ENCODE measurements at regions not wholly inside any gene's neighbourhood (a gene's known extent, or its start where the extent isn't known, plus 50 kb on each side); places are given as distances from the start of the nearest gene placed in this dataset.

DNA sequence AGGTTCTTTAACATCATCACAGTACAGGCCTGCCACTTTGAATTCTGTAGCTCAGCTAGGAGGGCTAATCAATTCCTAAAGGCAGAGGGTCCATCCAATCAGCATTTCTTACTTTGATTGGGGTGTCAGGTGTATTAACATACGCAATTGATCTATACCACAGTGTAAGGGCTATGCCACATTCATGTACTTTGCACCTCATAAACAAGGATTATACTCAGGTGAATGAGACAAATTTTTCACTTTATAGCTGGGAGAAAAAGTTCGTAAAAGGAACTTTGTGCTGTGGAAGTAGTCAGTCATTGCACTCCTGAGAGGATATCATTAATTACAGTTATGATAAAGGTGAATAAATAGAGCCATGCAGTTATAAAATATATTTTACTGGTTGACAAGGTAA, 119.9 kb upstream of the AHR start:
- no peak for DNase-seq

DNA sequence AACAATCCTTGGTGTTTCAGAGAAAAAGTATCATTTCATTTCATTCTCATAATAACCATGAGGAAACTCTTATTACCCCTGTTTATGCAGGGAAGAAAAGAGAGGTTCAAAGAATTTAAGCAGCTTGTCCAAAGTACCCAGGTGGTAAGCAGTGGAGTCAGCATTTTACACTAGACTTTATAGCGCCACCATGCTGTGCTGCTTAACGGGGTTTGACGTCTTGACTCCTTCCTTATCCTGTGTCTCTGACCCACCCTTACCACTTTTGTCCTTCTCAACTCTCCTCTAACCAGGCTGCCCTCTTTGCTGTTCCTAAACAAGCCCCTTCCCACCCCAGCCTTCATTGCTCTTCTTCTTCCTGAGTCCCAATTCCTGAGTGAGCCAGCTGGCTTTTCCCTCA, 117.0 kb upstream of the AHR start:
- DNase-seq: no peak

DNA sequence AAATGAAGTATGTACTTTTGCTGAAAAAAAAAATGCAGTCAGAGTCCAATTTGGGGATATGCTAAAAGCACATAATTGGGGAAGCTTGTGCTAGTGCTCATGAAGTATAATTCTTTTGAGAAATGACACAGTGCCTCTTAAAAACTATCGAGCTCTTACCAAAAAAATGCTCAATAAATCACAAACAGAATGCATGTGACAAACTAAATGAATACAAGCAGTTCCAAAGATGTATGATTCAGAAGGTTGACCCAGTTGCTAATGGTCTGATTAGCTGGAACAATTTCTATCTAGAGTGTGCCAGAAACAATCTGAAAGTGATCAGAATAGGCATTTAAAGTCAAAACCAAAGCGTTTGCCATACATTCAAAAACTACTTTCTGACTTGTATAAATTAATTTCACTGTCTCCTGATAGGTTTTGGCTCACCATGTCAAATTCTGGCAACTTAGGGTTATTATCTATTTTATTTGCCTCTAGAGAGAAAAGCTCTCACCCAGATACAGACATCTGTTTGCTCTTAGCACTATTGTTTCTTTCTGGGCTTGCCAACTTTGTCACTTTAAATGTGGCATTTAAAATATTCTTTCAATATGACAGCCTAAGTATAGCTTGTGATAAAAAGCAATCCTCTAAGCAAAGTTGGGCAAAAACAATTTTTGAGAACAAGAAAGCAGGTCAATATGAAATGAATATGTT, 114.7 kb upstream of the AHR start:
- no peak for DNase-seq

GRCh38 chr7:17184805-17185689, 113.4 kb upstream of the AHR start:
- no peak for DNase-seq

- DNase-seq: no peak
These were observed 112.8 kb upstream of the AHR start for GRCh38 chr7:17185690-17186070.

DNA sequence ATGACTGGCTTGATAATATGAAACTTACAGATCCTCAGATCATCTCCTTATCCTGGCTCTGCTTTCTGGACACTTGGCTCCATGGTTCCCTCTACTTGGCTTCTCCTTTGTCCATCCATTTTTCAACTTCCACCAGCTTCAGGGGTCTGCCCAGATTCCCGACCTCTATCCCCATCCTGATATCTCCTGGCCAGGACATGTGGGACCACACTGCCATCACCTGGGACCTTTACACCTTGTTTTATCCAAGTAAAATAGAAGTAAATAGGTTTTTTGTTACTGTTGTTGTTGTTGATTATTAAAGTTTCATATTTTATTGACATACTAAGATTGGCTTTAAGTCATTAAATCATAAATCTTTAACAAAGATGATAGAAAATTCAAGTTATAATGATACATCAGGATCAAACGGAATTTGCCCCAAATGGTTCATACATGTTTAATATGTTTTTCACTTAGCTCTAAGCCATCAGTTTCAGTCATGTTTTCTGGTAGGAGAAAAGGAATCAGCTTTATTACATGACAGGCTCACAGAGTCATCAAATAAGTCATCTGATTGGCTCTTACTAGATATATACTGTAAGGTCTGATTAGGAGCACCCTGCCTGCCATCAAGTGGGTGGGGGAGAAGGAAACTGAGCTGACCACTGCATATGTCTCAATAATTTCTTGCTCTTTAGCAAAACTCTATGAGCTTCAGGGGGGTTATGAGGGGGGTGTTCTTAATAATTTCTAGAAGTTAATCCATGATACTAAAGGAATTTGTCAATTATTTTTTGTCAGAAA, 111.5 kb upstream of the AHR start:
- no peak for DNase-seq

DNA sequence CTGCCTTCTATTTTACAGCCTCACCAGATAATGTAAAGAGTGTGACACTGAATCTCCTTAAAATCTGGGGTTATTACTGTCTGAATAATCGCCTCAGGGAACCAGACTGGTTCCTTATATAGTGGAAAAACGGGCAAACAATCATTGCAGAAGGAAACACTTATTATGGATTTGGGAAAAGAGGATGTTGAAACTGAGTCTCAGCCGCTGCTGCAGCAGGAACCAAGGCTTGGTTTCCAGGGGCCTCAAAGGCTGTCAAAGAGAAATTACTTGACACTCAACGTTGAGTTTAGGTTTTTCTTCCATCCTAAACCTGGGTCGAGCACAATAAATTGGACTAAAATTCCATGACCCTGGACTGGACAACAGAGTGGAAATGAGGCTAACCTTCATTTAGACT, 103.8 kb upstream of the AHR start:
- no peak for DNase-seq

GRCh38 chr7:17195576-17195975, 102.9 kb upstream of the AHR start:
- no peak for DNase-seq

DNA sequence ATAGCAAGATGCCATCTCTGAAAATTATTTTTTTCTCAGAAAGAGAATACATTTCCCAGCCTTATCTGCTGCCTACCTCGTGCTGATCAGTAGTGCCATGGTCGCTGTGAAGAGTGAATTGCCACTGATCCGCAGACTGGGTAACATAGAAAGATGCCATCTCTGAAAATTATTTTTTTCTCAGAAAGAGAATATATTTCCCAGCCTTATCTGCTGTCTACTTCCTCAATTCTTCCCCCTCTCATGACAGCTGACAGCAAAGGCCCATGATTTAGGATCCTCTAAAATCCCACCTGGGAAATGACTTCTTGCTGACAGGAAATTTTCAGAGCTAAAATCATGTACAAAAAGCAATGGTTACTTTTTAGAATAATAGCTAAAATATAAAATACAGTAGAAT, 92.5 kb upstream of the AHR start:
- DNase-seq: no peak

DNA sequence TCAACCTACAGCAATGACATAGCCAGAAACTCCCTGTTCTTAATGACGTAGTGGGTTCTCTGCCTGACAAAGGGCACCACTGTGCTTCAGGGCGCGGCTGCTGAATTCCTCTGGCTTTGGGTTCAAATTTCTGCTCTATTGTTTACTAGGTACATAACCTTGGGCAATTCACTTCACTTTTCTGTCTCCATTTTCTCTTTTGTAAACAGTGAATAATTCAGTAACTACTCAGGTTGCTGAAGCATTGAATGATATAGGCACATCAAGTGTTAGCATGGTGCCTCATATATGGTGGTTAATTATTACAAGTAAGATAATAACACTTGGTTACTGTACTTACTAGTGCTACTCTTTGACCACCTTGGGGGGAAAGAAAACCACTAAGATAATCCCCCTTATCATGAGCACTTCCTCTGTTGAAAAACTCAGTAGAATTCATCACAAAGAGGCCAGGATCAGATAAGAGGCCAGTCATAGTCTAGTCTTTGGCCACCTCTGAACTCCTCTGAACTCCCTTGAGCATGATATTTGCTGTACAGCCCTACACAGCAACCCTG, 92.0 kb upstream of the AHR start:
- no peak for DNase-seq

GRCh38 chr7:17207220-17207619, 91.2 kb upstream of the AHR start:
- DNase-seq: no peak

DNA sequence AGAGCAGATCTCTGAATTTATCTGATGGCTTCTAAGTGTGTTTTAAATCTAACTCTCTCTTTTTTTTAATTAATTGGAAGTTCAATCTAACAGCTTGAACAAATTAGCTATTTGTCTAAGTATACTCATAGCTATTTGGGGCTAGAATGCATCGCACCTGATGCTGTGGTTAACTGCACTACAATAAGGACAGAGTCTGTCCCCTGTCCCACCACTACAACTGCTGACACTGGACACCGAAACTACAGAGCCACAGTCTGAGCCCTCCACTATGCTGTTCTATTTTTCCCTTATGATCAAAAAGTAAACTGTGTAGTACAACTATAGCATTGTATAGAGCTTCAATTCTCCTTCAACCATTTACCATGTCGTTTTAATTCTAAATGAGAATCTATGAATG, 89.4 kb upstream of the AHR start:
- no peak for DNase-seq

DNA sequence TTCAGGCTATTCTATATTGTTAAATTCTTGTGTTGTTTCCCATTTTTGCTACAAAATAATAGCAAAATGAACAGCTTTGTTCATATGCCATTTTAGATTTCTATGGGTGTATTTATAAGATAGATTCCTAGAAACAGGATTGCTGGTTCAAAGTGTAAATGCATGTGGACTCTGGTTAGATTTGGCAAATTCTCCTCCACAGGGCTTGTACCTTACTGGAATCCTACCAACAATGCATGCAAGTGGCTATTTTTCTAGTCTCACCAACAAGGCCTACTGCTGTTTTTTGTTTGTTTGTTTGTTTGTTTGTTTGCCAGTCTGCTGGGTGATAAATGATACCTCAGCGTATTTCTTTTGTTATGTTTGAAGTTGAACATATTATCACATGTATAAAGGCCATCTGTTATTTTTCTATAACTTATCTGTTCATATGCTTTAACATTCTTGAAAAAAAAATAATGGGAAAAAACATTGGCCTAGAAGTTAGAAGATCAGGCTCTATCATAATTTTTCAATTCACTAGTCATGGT, 87.1 kb upstream of the AHR start:
- no peak for DNase-seq

GRCh38 chr7:17212188-17212587, 86.3 kb upstream of the AHR start:
- no peak for DNase-seq

DNA sequence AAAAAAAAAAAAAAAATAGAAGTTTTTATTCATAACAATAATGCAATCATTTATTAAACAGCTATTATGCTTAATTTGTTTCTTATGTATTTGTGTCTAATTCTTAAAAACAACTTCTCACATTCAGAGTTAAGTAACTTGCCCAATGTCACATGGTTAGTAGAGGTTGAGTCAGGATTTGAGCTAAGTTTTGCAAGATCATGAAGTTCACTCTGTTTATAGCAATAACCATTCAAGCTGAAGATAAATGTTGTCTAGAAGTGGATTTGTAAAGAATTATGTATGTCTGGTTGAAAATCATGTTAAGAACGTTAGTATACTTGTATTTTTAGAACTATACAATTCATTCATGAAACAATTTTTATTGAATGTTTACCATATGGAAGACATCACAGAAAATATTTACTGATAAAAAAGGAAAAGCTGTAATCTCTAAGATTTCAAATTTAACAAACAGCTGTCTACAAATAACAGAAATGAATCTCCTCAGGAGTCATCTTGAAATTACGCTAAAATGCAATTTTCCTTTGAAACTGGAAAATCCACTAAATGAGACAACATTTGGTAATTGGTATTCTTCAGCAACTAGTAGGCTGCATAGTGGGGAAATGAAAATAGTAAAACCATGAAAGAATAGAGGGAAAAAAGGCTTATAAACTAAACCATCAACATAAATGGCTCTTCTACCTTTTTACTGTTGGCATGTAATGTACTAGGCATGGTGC, 70.5 kb upstream of the AHR start:
- no peak for DNase-seq

GRCh38 chr7:17229228-17229627, 69.2 kb upstream of the AHR start:
- no peak for DNase-seq

DNA sequence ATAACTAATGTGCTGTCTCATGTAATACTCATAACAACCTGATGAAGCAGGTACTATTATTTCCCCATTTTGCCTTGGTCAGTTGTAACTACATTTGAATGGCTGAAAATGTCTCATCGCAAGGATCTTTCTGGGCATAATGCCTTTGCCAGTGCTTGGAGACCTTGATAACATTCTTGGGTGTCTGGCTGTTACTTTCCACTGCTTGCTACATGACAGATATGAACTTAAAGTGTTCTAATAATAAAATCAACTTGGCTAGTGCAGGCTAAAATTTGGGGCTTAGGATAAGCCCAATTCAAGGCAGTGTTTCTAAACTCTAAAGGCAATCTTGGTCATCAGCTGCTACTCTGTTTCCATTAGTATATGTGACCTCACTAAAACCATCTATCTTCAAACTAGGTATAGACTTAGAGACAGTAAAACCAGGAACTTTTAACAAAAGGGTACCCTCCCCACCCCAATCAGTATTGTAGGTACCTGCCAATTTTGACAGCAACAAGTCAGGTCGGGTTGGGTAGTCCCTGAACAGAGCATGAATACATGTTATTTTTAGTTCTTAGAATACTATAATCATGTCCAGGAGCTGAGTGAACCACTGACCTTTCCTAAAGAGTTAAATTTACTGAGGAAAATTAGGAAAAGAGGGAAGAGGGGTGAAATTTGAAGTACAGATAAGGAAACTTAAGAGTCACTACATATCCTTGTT, 68.2 kb upstream of the AHR start:
- DNase-seq: no peak

DNA sequence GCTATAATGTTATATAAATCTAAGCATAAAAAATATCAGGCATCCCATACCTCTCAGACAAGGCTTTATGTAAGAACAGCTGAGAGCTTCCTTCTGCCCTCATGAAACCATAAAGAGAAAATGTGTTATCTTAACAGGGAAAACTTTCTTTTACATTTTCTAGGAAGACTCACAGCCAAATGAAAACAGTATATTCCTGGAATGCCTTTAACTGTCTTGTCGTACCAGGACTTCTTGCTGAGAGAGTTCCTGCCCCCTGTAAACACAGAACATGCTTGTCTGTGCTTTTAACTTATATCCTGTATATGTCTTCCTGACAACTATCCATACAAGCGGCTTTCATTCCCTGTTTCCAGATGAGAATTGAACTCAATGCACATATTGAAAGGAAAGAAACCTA, 64.8 kb upstream of the AHR start:
- no peak for DNase-seq

- no peak for DNase-seq
These were observed 64.4 kb upstream of the AHR start for GRCh38 chr7:17234030-17234397.

GRCh38 chr7:17234398-17235031, 63.9 kb upstream of the AHR start:
- DNase-seq: no peak

GRCh38 chr7:17236171-17236570, 62.3 kb upstream of the AHR start:
- DNase-seq: no peak

Data from left kidney (tissue), 1 donor.